MM.1S (cell line): ENCODE measurements at regions not wholly inside any gene's neighbourhood (a gene's known extent, or its start where the extent isn't known, plus 50 kb on each side); places are given as distances from the start of the nearest gene placed in this dataset.

Experiments used
- DNase-seq: peaks from one replicate; pipeline ENCODE4 v3.0.0-alpha.2; 2015
- H2AFZ ChIP-seq: fragments of 300-600 bp; sonication (generic); 2 replicates; pipeline ENCODE4 v1.6.0; 2016; ENCODE audit warnings: antibody characterized with exemption, low read length
- H3F3A ChIP-seq: fragments of 300-600 bp; sonication (generic); 2 replicates; pipeline ENCODE4 v1.6.1; 2016; ENCODE audit warnings: mild to moderate bottlenecking, antibody characterized with exemption, low read length, moderate library complexity, mixed read lengths; ENCODE audit not compliant: insufficient read depth
- H3K27ac ChIP-seq: fragments of 300-600 bp; sonication (generic); 2 replicates; pipeline ENCODE4 v1.5.1; 2016; ENCODE audit warnings: mild to moderate bottlenecking, low read length
- H3K27me3 ChIP-seq: fragments of 300-600 bp; sonication (generic); replicated peaks from 2 replicates; pipeline ENCODE4 v1.6.0; 2016; ENCODE audit warnings: low read length; ENCODE audit not compliant: insufficient read depth
- H3K36me3 ChIP-seq: fragments of 300-600 bp; sonication (generic); replicated peaks from 2 replicates; pipeline ENCODE4 v1.6.1; 2016; ENCODE audit warnings: mild to moderate bottlenecking, low read length, mixed read lengths; ENCODE audit not compliant: insufficient read depth
- H3K4me1 ChIP-seq: fragments of 300-600 bp; sonication (generic); 2 replicates; pipeline ENCODE4 v1.6.1; 2016; ENCODE audit warnings: low read length, mixed read lengths
- H3K4me2 ChIP-seq: fragments of 300-600 bp; sonication (generic); 2 replicates; pipeline ENCODE4 v1.6.0; 2016; ENCODE audit warnings: low read depth, low read length
- H3K4me3 ChIP-seq: fragments of 300-600 bp; sonication (generic); 2 replicates; pipeline ENCODE4 v1.5.1; 2016; ENCODE audit warnings: low read length, mixed read lengths
- H3K79me2 ChIP-seq: fragments of 300-600 bp; sonication (generic); 2 replicates; pipeline ENCODE4 v1.6.1; 2016; ENCODE audit warnings: mixed run types, low read length, mixed read lengths
- H3K9ac ChIP-seq: fragments of 300-600 bp; sonication (generic); 2 replicates; pipeline ENCODE4 v1.6.1; 2016; ENCODE audit warnings: low read length, mixed read lengths
- H3K9me2 ChIP-seq: fragments of 300-600 bp; sonication (generic); replicated peaks from 2 replicates; pipeline ENCODE4 v1.6.1; 2016; ENCODE audit warnings: mild to moderate bottlenecking, low read length, mixed read lengths; ENCODE audit not compliant: insufficient read depth
- H3K9me3 ChIP-seq: fragments of 300-600 bp; sonication (generic); replicated peaks from 2 replicates; pipeline ENCODE4 v1.6.1; 2016; ENCODE audit warnings: mild to moderate bottlenecking, low read length, mixed read lengths; ENCODE audit not compliant: insufficient read depth
- H4K20me1 ChIP-seq: fragments of 300-600 bp; sonication (generic); 2 replicates; pipeline ENCODE4 v1.6.1; 2016; ENCODE audit warnings: mild to moderate bottlenecking, low read length, moderate library complexity, mixed read lengths; ENCODE audit not compliant: insufficient read depth
- EZH2 ChIP-seq: fragments of 300-600 bp; sonication (generic); optimal IDR thresholded peaks from 2 replicates; pipeline ENCODE3; 2017; ENCODE audit warnings: low read depth, mild to moderate bottlenecking, antibody characterized with exemption, low read length, mixed read lengths
- EZH2phosphoT487 ChIP-seq: fragments of 300-600 bp; sonication (generic); IDR thresholded peaks from 2 replicates; pipeline ENCODE4 v1.6.1; 2018; ENCODE audit warnings: antibody characterized with exemption, low read length
- TF ChIP-seq, protein P1 (sequence below): fragments of 300-600 bp; sonication (generic); IDR thresholded peaks from 2 replicates; pipeline ENCODE4 v1.5.1; 2016; ENCODE audit warnings: antibody characterized with exemption, low read length, mixed read lengths

DNA sequence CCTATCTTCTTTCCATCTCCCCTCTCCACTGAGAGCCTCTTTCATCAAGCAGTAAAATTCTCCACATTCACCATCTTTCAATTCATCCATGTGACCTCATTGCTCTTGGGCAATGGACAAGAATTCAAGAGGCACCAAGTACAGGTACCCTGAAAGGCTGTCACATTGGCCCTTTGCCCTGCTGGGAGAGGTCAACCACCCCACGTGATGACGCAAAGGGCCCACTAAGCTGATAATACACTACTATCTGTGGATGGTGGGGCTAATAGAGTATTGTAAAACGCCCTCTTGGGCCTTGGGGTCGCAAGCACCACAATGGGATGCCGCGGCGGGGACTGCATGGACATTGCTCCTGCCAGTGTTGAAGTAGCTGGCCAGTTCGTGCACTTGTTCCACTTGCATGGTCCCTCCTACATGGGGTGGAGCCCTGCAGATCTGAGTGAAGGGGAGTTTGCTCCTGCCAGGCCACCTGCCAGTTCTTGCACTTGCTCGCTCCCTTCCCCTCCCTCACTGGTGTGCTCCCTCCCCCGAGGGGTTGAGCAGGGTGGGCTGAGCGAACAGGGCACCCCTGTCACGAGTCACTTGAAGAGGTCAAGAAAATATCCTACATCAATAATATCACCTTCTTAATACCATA lies 1578.8 kb upstream of the RAG2 start:
- H3K9me3 ChIP-seq: no peaks in the 10 kb centered on the region
- no peaks in the 10 kb centered on the region for H3K4me1 ChIP-seq
- no peak overlapping the region for H3K9ac ChIP-seq
- H3K79me2 ChIP-seq: no peaks in the 10 kb centered on the region
- no peaks in the 10 kb centered on the region for H3K9me2 ChIP-seq
- no peaks in the 10 kb centered on the region for H3F3A ChIP-seq
- H3K27me3 ChIP-seq: no peaks in the 10 kb centered on the region
- DNase-seq: no peak
- no peaks in the 10 kb centered on the region for H3K36me3 ChIP-seq
- H2AFZ ChIP-seq: no peak overlapping the region
- no peaks in the 10 kb centered on the region for H4K20me1 ChIP-seq
- TF ChIP-seq, protein P1, sequence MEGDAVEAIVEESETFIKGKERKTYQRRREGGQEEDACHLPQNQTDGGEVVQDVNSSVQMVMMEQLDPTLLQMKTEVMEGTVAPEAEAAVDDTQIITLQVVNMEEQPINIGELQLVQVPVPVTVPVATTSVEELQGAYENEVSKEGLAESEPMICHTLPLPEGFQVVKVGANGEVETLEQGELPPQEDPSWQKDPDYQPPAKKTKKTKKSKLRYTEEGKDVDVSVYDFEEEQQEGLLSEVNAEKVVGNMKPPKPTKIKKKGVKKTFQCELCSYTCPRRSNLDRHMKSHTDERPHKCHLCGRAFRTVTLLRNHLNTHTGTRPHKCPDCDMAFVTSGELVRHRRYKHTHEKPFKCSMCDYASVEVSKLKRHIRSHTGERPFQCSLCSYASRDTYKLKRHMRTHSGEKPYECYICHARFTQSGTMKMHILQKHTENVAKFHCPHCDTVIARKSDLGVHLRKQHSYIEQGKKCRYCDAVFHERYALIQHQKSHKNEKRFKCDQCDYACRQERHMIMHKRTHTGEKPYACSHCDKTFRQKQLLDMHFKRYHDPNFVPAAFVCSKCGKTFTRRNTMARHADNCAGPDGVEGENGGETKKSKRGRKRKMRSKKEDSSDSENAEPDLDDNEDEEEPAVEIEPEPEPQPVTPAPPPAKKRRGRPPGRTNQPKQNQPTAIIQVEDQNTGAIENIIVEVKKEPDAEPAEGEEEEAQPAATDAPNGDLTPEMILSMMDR: no peak
- TF ChIP-seq EZH2phosphoT487 (no peak), EZH2 (no peak)
- H3K4me2 ChIP-seq: no peak overlapping the region
- no peak overlapping the region for H3K27ac ChIP-seq
- H3K4me3 ChIP-seq: no peak overlapping the region

DNA sequence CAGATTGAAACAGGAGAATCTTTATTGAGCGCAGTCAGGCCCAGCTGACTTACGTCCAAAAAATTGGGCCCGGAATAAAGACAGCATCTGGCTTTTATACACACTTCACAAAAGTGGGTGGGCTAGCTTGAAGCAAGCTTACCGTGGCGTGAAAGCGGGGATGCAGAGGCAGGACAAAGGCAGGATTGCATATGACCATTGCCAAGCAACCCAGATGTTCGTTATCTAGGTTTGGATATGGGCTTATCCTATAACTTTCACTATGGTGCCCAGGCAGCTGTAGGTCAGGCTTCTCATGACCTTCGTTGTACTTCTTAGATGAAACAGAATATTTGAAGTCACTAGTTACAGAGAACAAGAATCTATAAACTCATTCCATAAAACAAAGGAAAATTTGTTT lies 1575.6 kb upstream of the RAG2 start:
- H3F3A ChIP-seq: no peaks in the 10 kb centered on the region
- TF ChIP-seq EZH2 (no peak), EZH2phosphoT487 (no peak)
- TF ChIP-seq, protein P1: no peak
- no peaks in the 10 kb centered on the region for H3K9me2 ChIP-seq
- H3K79me2 ChIP-seq: no peaks in the 10 kb centered on the region
- no peaks in the 10 kb centered on the region for H4K20me1 ChIP-seq
- no peaks in the 10 kb centered on the region for H3K9me3 ChIP-seq
- no peak overlapping the region for H3K9ac ChIP-seq
- H3K27ac ChIP-seq: no peak overlapping the region
- H3K27me3 ChIP-seq: no peaks in the 10 kb centered on the region
- no peak for DNase-seq
- H3K36me3 ChIP-seq: no peaks in the 10 kb centered on the region
- H3K4me3 ChIP-seq: no peak overlapping the region
- no peaks in the 10 kb centered on the region for H3K4me1 ChIP-seq
- no peak overlapping the region for H2AFZ ChIP-seq
- no peak overlapping the region for H3K4me2 ChIP-seq

DNA sequence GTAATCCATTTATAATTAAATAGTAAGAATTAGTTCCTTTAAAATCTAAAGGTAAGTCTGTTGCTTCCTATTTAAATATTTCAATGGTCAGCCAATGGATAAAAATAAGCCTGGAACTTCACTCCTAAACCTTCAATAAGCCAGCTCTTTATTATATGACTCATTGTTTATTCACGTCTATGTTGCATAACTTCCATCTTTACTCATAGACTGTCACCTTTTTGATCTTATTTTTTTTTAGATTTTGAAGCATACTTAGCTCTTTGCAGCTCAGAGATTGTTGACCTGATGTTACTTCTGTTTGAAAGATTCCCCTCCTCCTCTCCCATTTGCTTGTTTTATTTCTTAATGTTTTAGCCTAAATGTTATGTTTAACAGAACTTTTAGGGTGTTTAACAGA lies 1571.2 kb upstream of the RAG2 start:
- DNase-seq: no peak
- Histone ChIP-seq H3K27me3 (no peaks in the 10 kb centered on the region), H3K36me3 (no peaks in the 10 kb centered on the region), H2AFZ (no peak overlapping the region), H3F3A (no peaks in the 10 kb centered on the region), H3K79me2 (no peaks in the 10 kb centered on the region), H3K4me1 (no peaks in the 10 kb centered on the region), H3K9me2 (no peaks in the 10 kb centered on the region), H3K4me3 (no peak overlapping the region), H3K4me2 (no peak overlapping the region), H3K27ac (no peak overlapping the region), H3K9me3 (no peaks in the 10 kb centered on the region), H4K20me1 (no peaks in the 10 kb centered on the region), H3K9ac (no peak overlapping the region)
- TF ChIP-seq EZH2phosphoT487: no peak
- TF ChIP-seq, protein P1: no peak
